HL-60 (cell line): ENCODE measurements at regions not wholly inside any gene's neighbourhood (a gene's known extent, or its start where the extent isn't known, plus 50 kb on each side); places are given as distances from the start of the nearest gene placed in this dataset.

ENCODE experiments used
- POLR2AphosphoS5 ChIP-seq: IDR thresholded peaks from 2 replicates; pipeline ENCODE4 v1.6.1; 2012; ENCODE audit warnings: low read depth
- TF ChIP-seq, protein P1 (sequence below): IDR thresholded peaks from one replicate; pipeline ENCODE4 v1.5.1; 2011; ENCODE audit warnings: low read length, control low read depth, inconsistent platforms; ENCODE audit not compliant: insufficient read depth

DNA sequence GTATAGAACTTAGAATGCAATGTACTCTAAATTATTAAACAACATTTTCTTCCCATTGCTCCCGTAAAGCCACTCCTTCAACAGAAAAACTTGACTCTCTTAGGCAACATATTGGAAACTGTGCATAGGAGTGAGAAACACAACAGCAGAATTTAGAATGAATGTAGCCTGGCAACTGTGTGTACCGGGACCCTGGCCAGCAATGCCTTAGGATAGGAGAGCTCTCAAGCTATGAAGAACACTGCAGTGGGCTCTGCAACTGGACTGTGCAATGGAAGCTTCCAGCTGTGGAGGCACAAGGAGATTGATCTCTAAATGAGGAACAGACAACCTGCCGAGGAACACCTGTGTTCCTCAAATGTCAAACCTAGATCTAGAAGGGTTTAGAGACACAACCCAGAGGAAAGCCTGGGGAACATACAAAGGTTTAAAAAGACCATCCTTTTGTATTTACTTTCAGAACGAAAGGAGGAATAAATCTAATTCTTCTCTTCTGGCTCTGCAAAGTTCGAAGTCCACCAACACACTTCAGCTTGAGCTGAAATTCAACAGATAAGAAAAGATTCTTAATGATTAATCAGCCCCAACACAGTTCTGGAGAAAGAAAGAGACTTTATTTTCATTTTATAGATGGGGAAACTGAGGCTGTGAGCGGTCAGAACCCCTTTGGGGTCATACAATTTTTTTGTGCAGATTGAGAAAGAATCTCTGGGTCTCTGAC, 51.5 kb upstream of the ARL15 start:
- TF ChIP-seq, protein P1, sequence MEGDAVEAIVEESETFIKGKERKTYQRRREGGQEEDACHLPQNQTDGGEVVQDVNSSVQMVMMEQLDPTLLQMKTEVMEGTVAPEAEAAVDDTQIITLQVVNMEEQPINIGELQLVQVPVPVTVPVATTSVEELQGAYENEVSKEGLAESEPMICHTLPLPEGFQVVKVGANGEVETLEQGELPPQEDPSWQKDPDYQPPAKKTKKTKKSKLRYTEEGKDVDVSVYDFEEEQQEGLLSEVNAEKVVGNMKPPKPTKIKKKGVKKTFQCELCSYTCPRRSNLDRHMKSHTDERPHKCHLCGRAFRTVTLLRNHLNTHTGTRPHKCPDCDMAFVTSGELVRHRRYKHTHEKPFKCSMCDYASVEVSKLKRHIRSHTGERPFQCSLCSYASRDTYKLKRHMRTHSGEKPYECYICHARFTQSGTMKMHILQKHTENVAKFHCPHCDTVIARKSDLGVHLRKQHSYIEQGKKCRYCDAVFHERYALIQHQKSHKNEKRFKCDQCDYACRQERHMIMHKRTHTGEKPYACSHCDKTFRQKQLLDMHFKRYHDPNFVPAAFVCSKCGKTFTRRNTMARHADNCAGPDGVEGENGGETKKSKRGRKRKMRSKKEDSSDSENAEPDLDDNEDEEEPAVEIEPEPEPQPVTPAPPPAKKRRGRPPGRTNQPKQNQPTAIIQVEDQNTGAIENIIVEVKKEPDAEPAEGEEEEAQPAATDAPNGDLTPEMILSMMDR, result no peak
- TF ChIP-seq POLR2AphosphoS5, result no peak
